GM12874 (cell line): ENCODE measurements at regions not wholly inside any gene's neighbourhood (a gene's known extent, or its start where the extent isn't known, plus 50 kb on each side); places are given as distances from the start of the nearest gene placed in this dataset.

Experiments
- TF ChIP-seq, protein P1 (sequence below): IDR thresholded peaks from 2 replicates; pipeline ENCODE4 v1.5.1; 2011; ENCODE audit warnings: low read depth, mild to moderate bottlenecking, control low read depth, low read length, moderate library complexity; ENCODE audit not compliant: insufficient read depth

GRCh38 chr2:100662866-100663265 lies 100.1 kb downstream of the PDCL3 start:
- TF ChIP-seq, protein P1, sequence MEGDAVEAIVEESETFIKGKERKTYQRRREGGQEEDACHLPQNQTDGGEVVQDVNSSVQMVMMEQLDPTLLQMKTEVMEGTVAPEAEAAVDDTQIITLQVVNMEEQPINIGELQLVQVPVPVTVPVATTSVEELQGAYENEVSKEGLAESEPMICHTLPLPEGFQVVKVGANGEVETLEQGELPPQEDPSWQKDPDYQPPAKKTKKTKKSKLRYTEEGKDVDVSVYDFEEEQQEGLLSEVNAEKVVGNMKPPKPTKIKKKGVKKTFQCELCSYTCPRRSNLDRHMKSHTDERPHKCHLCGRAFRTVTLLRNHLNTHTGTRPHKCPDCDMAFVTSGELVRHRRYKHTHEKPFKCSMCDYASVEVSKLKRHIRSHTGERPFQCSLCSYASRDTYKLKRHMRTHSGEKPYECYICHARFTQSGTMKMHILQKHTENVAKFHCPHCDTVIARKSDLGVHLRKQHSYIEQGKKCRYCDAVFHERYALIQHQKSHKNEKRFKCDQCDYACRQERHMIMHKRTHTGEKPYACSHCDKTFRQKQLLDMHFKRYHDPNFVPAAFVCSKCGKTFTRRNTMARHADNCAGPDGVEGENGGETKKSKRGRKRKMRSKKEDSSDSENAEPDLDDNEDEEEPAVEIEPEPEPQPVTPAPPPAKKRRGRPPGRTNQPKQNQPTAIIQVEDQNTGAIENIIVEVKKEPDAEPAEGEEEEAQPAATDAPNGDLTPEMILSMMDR = no peak

DNA sequence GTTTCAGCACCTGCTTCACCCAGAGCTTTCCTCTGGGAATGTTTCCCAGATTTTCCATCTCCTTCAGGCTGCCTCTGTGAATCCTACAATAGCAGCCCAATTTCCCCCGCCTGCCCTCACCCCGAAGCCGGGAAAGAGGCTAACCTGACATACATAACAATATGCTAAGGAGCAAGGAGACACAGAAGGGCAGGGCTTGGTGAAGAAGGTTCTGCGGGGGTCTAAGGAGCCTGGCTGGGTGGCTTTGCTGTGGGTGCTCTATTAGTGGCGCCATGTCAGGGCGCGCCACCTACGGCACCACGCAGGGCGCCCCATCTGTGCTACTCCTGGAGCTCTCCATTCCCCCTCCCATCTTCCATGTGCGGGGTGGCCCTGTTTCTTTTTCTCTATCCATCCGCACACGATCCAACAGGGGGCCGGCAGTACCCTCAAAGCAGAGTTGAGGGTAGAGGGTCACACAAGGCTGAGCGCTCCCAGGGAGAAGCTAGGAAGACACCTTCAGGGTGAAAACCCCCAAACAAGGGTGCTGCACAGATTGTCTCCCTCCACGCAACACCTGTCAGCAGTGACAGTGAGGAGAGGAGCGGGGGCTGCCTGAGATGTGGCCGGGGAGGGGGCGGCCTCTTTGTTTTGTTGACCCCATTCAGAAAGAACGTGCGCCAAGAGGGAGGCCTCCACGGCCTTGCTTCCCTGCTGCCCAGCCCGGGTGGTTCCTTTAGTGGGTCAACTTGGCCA lies 101.4 kb downstream of the PDCL3 start:
- TF ChIP-seq, protein P1 = no peak

DNA sequence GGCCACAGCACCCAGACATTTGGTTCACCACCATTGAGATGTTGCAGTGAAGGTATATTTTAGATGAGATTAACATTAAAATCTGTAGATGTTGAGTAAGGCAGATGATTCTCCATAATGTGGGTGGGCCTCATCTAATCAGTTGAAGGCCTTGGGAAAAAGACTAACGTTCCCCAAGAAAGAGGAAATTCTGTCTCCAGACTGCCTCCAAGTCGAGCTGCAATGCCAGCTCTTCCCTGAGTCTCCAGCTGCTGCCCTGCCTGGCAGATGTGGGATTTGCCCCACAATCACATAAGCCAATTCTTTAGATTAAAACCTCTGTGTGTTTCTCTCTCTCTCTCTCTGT lies 101.9 kb downstream of the PDCL3 start:
- TF ChIP-seq, protein P1 = no peak

- TF ChIP-seq, protein P1 = no peak
Measured at GRCh38 chr2:100666996-100667395, 104.2 kb downstream of the PDCL3 start.

GRCh38 chr2:100667801-100668200 lies 105.0 kb downstream of the PDCL3 start:
- TF ChIP-seq, protein P1 = no peak

GRCh38 chr2:100670232-100670631 lies 107.4 kb downstream of the PDCL3 start:
- TF ChIP-seq, protein P1 = no peak

DNA sequence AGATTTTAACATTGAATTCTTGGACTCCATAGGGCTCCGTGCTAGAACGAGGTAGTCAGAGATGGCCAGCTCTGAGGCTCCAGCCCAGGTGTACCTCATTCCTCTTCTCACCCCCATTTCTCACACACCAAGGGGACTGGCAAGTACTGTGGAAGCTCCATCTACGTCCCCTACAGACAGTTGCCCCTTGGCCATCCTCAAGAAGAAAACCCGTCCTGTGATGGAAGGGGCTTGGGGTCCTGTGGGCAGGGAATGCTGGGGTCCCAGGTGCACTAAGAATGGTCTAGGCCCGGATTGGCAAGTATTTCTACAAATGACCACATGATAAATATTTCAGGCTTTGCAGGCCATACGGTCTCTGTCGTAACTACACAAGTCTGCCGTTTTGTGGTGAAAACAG lies 110.3 kb downstream of the PDCL3 start:
- TF ChIP-seq, protein P1 = no peak
